Right renal pelvis (tissue), 4 donors: ENCODE measurements at regions not wholly inside any gene's neighbourhood (a gene's known extent, or its start where the extent isn't known, plus 50 kb on each side); places are given as distances from the start of the nearest gene placed in this dataset.
A peak's percentile ranks its signal among the peaks of the same experiment; 100 is the strongest.
"Not testable (repeated sequence)": the region's sequence is repeated elsewhere in the genome, so short reads cannot be mapped to it uniquely, and the experiment has no call there.

ENCODE experiments used
- DNase-seq, 4 donors: peaks; one replicate each; pipeline ENCODE4 v3.0.0-alpha.2; 2013; ENCODE audit warnings: low read depth in 4 of 4, low spot score in 3 of 4, missing footprints in 1 of 4

- DNase-seq: no peak
Observed at GRCh38 chr7:23931633-23932032, 221.6 kb downstream of the STK31 start.

GRCh38 chr7:23938215-23938614, 228.2 kb downstream of the STK31 start:
- no peak for DNase-seq

GRCh38 chr7:23938937-23939552, 229.0 kb downstream of the STK31 start:
- peak in 1 of 4 donors; percentile 12 for DNase-seq

GRCh38 chr7:23939747-23940146, 229.7 kb downstream of the STK31 start:
- not testable (repeated sequence) for DNase-seq

- DNase-seq: no peak
Observed at GRCh38 chr7:23941551-23941950, 231.5 kb downstream of the STK31 start.

- DNase-seq: no peak
Observed at GRCh38 chr7:23942032-23942431, 232.0 kb downstream of the STK31 start.

GRCh38 chr7:23944131-23944530, 234.1 kb downstream of the STK31 start:
- no peak for DNase-seq

GRCh38 chr7:23945472-23945871, 235.5 kb downstream of the STK31 start:
- DNase-seq: no peak

GRCh38 chr7:23955145-23955544, 245.1 kb downstream of the STK31 start:
- DNase-seq: no peak

GRCh38 chr7:23955600-23956149, 245.7 kb downstream of the STK31 start:
- DNase-seq: no peak

GRCh38 chr7:23956772-23957576, 247.0 kb downstream of the STK31 start:
- DNase-seq: no peak

- DNase-seq: no peak
Observed at GRCh38 chr7:23959821-23960220, 249.8 kb downstream of the STK31 start.

GRCh38 chr7:23960361-23960760, 250.3 kb downstream of the STK31 start:
- no peak for DNase-seq

GRCh38 chr7:23963461-23964165, 253.6 kb downstream of the STK31 start:
- DNase-seq: no peak

GRCh38 chr7:23964715-23965114, 254.7 kb downstream of the STK31 start:
- DNase-seq: no peak

GRCh38 chr7:23965296-23965695, 255.3 kb downstream of the STK31 start:
- no peak for DNase-seq

GRCh38 chr7:23966941-23967340, 256.9 kb downstream of the STK31 start:
- DNase-seq: no peak

- no peak for DNase-seq
Observed at GRCh38 chr7:23967949-23968599, 258.1 kb downstream of the STK31 start.

GRCh38 chr7:23968791-23969190, 258.8 kb downstream of the STK31 start:
- no peak for DNase-seq

GRCh38 chr7:23969443-23969842, 259.4 kb downstream of the STK31 start:
- DNase-seq: no peak

GRCh38 chr7:23970193-23970592, 260.2 kb downstream of the STK31 start:
- no peak for DNase-seq
